HEK293 (cell line): ENCODE measurements at regions not wholly inside any gene's neighbourhood (a gene's known extent, or its start where the extent isn't known, plus 50 kb on each side); places are given as distances from the start of the nearest gene placed in this dataset.

Experiments
- CTCF ChIA-PET: fragments of 350-600 bp; formaldehyde crosslinking; extraction: SDS; loops from one replicate; lab custom pipeline; 2021; ENCODE audit warnings: antibody characterized with exemption; lab: Yijun Ruan, JAX
- POLR2A ChIA-PET: fragments of 300-600 bp; formaldehyde crosslinking; extraction: SDS; loops from one replicate; lab custom pipeline; 2020; ENCODE audit warnings: antibody characterized with exemption, inconsistent platforms; lab: Yijun Ruan, JAX
- H3K27ac ChIP-seq: fragments of 200-500 bp; sonication (Bioruptor generic); 2 replicates; pipeline ENCODE4 v1.5.1; 2014; ENCODE audit warnings: low read depth, low read length, control low read depth, inconsistent platforms; ENCODE audit errors: extremely low read depth
- H3K36me3 ChIP-seq, 2 experiments: fragments of 200-500 bp in 1 of 2; sonication (Bioruptor generic) in 1 of 2; 1 replicate in 1 of 2; 2 replicates in 1 of 2; pipeline ENCODE4 v1.5.1; 2014 to 2017; ENCODE audit warnings: inconsistent platforms in 2 of 2, low read length in 2 of 2; ENCODE audit not compliant: control insufficient read depth in 2 of 2, insufficient read depth in 1 of 2
- H3K4me1 ChIP-seq: fragments of 200-500 bp; sonication (Bioruptor generic); 2 replicates; pipeline ENCODE4 v1.5.1; 2014; ENCODE audit warnings: mild to moderate bottlenecking, low read length, inconsistent platforms; ENCODE audit not compliant: control insufficient read depth, insufficient read depth
- H3K4me3 ChIP-seq: 2 replicates; pipeline ENCODE4 v1.5.1; 2011; ENCODE audit warnings: low read depth, mild to moderate bottlenecking, control low read depth, low read length, moderate library complexity
- H3K9me3 ChIP-seq: fragments of 200-500 bp; sonication (Bioruptor generic); 2 replicates; pipeline ENCODE4 v1.5.1; 2014; ENCODE audit warnings: low read depth, low read length, inconsistent platforms; ENCODE audit not compliant: control insufficient read depth, insufficient read depth
- AEBP2 ChIP-seq: fragments of 450-650 bp; formaldehyde crosslinking; IDR thresholded peaks from 2 replicates; pipeline ENCODE4 v1.5.1; 2016; ENCODE audit warnings: missing biosample characterization, missing genetic modification characterization, borderline replicate concordance
- HIC1 ChIP-seq: fragments of 450-650 bp; formaldehyde crosslinking; IDR thresholded peaks from 2 replicates; pipeline ENCODE4 v1.5.1; 2016; ENCODE audit warnings: missing biosample characterization, missing genetic modification characterization
- PATZ1 ChIP-seq: fragments of 450-650 bp; formaldehyde crosslinking; IDR thresholded peaks from 2 replicates; pipeline ENCODE4 v1.5.1; 2016; ENCODE audit warnings: missing biosample characterization, missing genetic modification characterization
- PRDM2 ChIP-seq: fragments of 450-650 bp; formaldehyde crosslinking; IDR thresholded peaks from 2 replicates; pipeline ENCODE4 v1.5.1; 2016; ENCODE audit warnings: missing biosample characterization, missing genetic modification characterization, borderline replicate concordance
- TRIM28 ChIP-seq: IDR thresholded peaks from 2 replicates; pipeline ENCODE4 v1.6.1; 2011; ENCODE audit warnings: low read length, control low read depth, borderline replicate concordance
- TSHZ1 ChIP-seq: fragments of 450-650 bp; formaldehyde crosslinking; IDR thresholded peaks from 2 replicates; pipeline ENCODE4 v1.5.1; 2016; ENCODE audit warnings: missing biosample characterization, missing genetic modification characterization, borderline replicate concordance
- ZBTB17 ChIP-seq: fragments of 450-650 bp; formaldehyde crosslinking; IDR thresholded peaks from 2 replicates; pipeline ENCODE4 v1.5.1; 2016; ENCODE audit warnings: missing biosample characterization, missing genetic modification characterization
- ZBTB8A ChIP-seq: fragments of 450-650 bp; formaldehyde crosslinking; IDR thresholded peaks from 2 replicates; pipeline ENCODE4 v1.5.1; 2016; ENCODE audit warnings: missing biosample characterization, missing genetic modification characterization
- ZNF133 ChIP-seq: fragments of 450-650 bp; formaldehyde crosslinking; IDR thresholded peaks from 2 replicates; pipeline ENCODE4 v1.5.1; 2016; ENCODE audit warnings: missing biosample characterization, missing genetic modification characterization
- ZNF2 ChIP-seq: fragments of 450-650 bp; formaldehyde crosslinking; IDR thresholded peaks from 2 replicates; pipeline ENCODE4 v1.5.1; 2016; ENCODE audit warnings: missing biosample characterization, missing genetic modification characterization
- ZNF280D ChIP-seq: fragments of 450-650 bp; formaldehyde crosslinking; IDR thresholded peaks from 2 replicates; pipeline ENCODE4 v1.5.1; 2016; ENCODE audit warnings: missing biosample characterization, missing genetic modification characterization
- ZNF670 ChIP-seq: fragments of 450-650 bp; formaldehyde crosslinking; IDR thresholded peaks from 2 replicates; pipeline ENCODE4 v1.5.1; 2016; ENCODE audit warnings: missing biosample characterization, missing genetic modification characterization, low read depth
- ZSCAN16 ChIP-seq: fragments of 450-650 bp; formaldehyde crosslinking; IDR thresholded peaks from 2 replicates; pipeline ENCODE4 v1.5.1; 2016; ENCODE audit warnings: missing biosample characterization, missing genetic modification characterization
- ZSCAN18 ChIP-seq: fragments of 450-650 bp; formaldehyde crosslinking; IDR thresholded peaks from 2 replicates; pipeline ENCODE4 v1.5.1; 2016; ENCODE audit warnings: missing biosample characterization, missing genetic modification characterization

GRCh38 chr4:125011646-125012045 is 299.1 kb upstream of the ANKRD50 start (continued):
- no peak for TF ChIP-seq PRDM2 (tag by site-specific recombination)
- no peak for TF ChIP-seq ZBTB8A
- no peak for TF ChIP-seq ZSCAN18 (tag by site-specific recombination)
- no peak for TF ChIP-seq HIC1 (tag by site-specific recombination)

- no peaks in the 10 kb centered on the region for H3K4me1 ChIP-seq
- CTCF ChIA-PET, result interaction anchor here (0.7 kb wide), 1 partner anchor 1331 kb away, joined by 3 read pairs; no protein-coding TSS in a partner anchor
- H3K4me3 ChIP-seq, result no peak overlapping the region
- TF ChIP-seq TSHZ1 (no peak), TRIM28 (no peak), ZSCAN16 (tag by site-specific recombination) (no peak), AEBP2 (tag by site-specific recombination) (no peak), ZNF280D (tag by site-specific recombination) (no peak), ZNF2 (tag by site-specific recombination) (no peak), ZNF133 (tag by site-specific recombination) (no peak), ZBTB17 (tag by site-specific recombination) (no peak), PATZ1 (no peak), ZNF670 (no peak)
- TF ChIP-seq, all 188 proteins: peak for 0
- Histone ChIP-seq H3K27ac (no peak overlapping the region), H3K9me3 (no peaks in the 10 kb centered on the region), H3K36me3 (no peaks in the 10 kb centered on the region)
- POLR2A ChIA-PET, result no interaction called here
Observed at GRCh38 chr4:125010796-125011503, 298.4 kb upstream of the ANKRD50 start.
